ENCODE measurements at regions not wholly inside any gene's neighbourhood (a gene's known extent, or its start where the extent isn't known, plus 50 kb on each side); places are given as distances from the start of the nearest gene placed in this dataset.

GRCh38 chr3:89964347-89964746 lies 856.9 kb downstream of the EPHA3 start:
- H3K27me3 ChIP-seq (ENCODE audit: control insufficient read depth, insufficient read depth, low read length) = no peaks in the 10 kb centered on the region
- no peaks in the 10 kb centered on the region for H3K36me3 ChIP-seq (ENCODE audit: control insufficient read depth, insufficient read depth, low read length)
- no peak overlapping the region for H3K27ac ChIP-seq
- no peak overlapping the region for H2AFZ ChIP-seq
- no peak overlapping the region for H3K4me3 ChIP-seq (ENCODE audit: low read depth, low read length)
- no peak overlapping the region for H3K4me2 ChIP-seq (ENCODE audit: low read length)
- no peak overlapping the region for H3K9ac ChIP-seq
- no peaks in the 10 kb centered on the region for H3K9me3 ChIP-seq (ENCODE audit: control insufficient read depth, low read length)
- no peaks in the 10 kb centered on the region for H3K79me2 ChIP-seq
- TF ChIP-seq, protein P1, sequence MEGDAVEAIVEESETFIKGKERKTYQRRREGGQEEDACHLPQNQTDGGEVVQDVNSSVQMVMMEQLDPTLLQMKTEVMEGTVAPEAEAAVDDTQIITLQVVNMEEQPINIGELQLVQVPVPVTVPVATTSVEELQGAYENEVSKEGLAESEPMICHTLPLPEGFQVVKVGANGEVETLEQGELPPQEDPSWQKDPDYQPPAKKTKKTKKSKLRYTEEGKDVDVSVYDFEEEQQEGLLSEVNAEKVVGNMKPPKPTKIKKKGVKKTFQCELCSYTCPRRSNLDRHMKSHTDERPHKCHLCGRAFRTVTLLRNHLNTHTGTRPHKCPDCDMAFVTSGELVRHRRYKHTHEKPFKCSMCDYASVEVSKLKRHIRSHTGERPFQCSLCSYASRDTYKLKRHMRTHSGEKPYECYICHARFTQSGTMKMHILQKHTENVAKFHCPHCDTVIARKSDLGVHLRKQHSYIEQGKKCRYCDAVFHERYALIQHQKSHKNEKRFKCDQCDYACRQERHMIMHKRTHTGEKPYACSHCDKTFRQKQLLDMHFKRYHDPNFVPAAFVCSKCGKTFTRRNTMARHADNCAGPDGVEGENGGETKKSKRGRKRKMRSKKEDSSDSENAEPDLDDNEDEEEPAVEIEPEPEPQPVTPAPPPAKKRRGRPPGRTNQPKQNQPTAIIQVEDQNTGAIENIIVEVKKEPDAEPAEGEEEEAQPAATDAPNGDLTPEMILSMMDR (IDR thresholded peaks at IDR 0.05) = no peak
- no peaks in the 10 kb centered on the region for H3K4me1 ChIP-seq

DNA sequence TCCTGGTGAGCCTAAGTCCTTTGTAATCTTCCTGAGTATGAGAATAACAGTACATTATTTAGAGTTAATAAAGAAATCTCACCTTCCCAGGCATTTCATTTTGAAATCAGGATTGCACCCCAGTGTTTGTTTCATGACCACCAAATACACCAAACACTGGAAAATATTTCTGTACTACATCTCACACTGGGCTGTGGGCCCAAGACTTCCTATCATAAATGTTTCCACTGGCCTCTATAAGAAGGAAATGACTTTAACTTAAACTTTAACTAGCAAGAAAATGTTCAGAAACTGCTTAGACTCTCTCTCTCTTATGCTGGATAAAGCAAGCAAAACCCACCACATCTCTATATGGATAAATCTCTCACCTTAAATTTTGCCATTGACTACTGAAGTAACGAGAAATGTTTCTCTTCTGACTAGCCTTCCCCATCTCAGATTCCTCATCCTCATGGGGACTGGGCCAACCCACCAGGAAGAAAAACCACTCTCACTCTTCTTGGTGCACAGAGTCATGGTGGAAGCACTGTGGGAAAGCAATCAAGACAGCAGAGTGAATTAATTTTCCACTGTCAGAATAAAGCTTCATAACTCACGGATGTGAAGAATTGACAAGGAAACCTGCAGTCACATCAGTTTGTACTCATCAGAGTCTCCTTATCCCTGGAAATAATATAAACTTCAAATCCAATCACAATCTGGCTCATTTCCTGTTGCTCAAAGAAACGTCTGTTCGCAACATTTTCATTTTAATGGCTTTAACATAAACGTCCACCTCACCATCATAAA lies 859.6 kb downstream of the EPHA3 start:
- Histone ChIP-seq H3K9me3 (ENCODE audit: control insufficient read depth, low read length) (no peaks in the 10 kb centered on the region), H3K4me3 (ENCODE audit: low read depth, low read length) (no peak overlapping the region), H2AFZ (no peak overlapping the region), H3K9ac (no peak overlapping the region), H3K4me1 (no peaks in the 10 kb centered on the region), H3K4me2 (ENCODE audit: low read length) (no peak overlapping the region), H3K79me2 (no peaks in the 10 kb centered on the region), H3K27ac (no peak overlapping the region), H3K27me3 (ENCODE audit: control insufficient read depth, insufficient read depth, low read length) (no peaks in the 10 kb centered on the region), H3K36me3 (ENCODE audit: control insufficient read depth, insufficient read depth, low read length) (no peaks in the 10 kb centered on the region)
- TF ChIP-seq, protein P1 (IDR thresholded peaks at IDR 0.05) = no peak

DNA sequence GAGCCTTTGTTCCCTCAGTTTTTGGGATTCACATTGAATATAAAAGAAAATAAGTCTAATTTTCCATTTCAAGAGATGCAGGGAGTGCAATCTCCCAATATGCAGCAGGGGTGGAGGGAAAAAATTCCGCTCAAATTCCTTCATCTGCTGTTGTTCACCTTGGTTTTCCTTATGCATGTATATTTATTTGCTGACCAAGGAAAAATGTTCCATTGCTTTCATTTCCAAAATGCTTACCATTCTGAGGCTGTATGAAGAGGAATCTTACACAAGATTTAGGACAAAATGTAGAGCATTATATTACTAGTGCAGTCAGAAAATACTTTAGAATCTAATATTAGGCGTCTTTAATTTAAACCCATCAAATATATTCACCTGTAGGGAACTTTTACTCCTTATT lies 863.9 kb downstream of the EPHA3 start:
- H3K4me3 ChIP-seq (ENCODE audit: low read depth, low read length) = no peak overlapping the region
- H3K9ac ChIP-seq = no peak overlapping the region
- H3K9me3 ChIP-seq (ENCODE audit: control insufficient read depth, low read length) = no peaks in the 10 kb centered on the region
- H3K4me1 ChIP-seq = no peaks in the 10 kb centered on the region
- no peaks in the 10 kb centered on the region for H3K79me2 ChIP-seq
- H3K4me2 ChIP-seq (ENCODE audit: low read length) = no peak overlapping the region
- H2AFZ ChIP-seq = no peak overlapping the region
- H3K27ac ChIP-seq = no peak overlapping the region
- TF ChIP-seq, protein P1 (IDR thresholded peaks at IDR 0.05) = no peak
- H3K27me3 ChIP-seq (ENCODE audit: control insufficient read depth, insufficient read depth, low read length) = no peaks in the 10 kb centered on the region
- H3K36me3 ChIP-seq (ENCODE audit: control insufficient read depth, insufficient read depth, low read length) = no peaks in the 10 kb centered on the region

DNA sequence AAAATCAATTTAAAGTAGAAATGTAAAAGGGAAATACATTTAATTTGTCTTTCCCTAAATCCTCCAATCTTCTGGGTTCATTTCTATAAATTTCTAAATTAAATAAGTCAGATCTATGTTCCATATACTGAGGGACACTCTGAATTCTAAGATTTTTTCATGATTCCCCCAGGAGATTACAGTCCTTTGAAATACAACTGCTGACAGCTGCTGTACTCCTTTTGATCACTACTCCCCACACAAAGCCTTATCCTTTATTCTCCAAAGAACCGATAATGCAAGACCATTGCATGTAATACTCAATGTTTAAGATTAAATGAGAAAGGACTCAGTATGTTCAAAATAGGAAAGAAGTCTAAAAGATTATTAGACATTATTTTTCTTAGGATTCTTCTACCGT lies 865.7 kb downstream of the EPHA3 start:
- H3K4me1 ChIP-seq = no peaks in the 10 kb centered on the region
- H3K9me3 ChIP-seq (ENCODE audit: control insufficient read depth, low read length) = no peaks in the 10 kb centered on the region
- no peak overlapping the region for H3K27ac ChIP-seq
- H3K4me2 ChIP-seq (ENCODE audit: low read length) = no peak overlapping the region
- no peaks in the 10 kb centered on the region for H3K79me2 ChIP-seq
- H2AFZ ChIP-seq = no peak overlapping the region
- no peaks in the 10 kb centered on the region for H3K36me3 ChIP-seq (ENCODE audit: control insufficient read depth, insufficient read depth, low read length)
- TF ChIP-seq, protein P1 (IDR thresholded peaks at IDR 0.05) = no peak
- H3K27me3 ChIP-seq (ENCODE audit: control insufficient read depth, insufficient read depth, low read length) = no peaks in the 10 kb centered on the region
- no peak overlapping the region for H3K4me3 ChIP-seq (ENCODE audit: low read depth, low read length)
- no peak overlapping the region for H3K9ac ChIP-seq
